ENCODE measurements at regions not wholly inside any gene's neighbourhood (a gene's known extent, or its start where the extent isn't known, plus 50 kb on each side); places are given as distances from the start of the nearest gene placed in this dataset.

DNA sequence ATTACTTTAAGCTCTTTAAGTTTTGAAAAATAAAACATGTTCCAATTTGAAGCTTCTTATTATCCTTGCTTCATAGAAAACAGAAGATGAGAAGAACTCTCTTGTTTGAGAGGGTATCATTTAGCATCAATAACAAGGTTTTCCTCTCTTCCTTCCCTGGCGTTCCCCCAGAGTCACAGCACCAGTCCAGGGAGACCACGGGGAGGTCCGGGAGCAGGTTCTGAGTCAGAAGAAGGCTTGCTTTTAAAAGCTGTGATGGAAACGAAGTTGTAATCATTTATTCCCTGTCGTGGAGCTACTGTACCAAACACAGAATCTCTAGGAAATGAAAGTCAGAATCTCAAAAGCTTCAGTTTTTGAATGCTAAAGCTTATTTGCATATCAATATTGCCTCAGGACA, 174.0 kb upstream of the LSM14A start (continued):
- TF ChIP-seq, protein P1, sequence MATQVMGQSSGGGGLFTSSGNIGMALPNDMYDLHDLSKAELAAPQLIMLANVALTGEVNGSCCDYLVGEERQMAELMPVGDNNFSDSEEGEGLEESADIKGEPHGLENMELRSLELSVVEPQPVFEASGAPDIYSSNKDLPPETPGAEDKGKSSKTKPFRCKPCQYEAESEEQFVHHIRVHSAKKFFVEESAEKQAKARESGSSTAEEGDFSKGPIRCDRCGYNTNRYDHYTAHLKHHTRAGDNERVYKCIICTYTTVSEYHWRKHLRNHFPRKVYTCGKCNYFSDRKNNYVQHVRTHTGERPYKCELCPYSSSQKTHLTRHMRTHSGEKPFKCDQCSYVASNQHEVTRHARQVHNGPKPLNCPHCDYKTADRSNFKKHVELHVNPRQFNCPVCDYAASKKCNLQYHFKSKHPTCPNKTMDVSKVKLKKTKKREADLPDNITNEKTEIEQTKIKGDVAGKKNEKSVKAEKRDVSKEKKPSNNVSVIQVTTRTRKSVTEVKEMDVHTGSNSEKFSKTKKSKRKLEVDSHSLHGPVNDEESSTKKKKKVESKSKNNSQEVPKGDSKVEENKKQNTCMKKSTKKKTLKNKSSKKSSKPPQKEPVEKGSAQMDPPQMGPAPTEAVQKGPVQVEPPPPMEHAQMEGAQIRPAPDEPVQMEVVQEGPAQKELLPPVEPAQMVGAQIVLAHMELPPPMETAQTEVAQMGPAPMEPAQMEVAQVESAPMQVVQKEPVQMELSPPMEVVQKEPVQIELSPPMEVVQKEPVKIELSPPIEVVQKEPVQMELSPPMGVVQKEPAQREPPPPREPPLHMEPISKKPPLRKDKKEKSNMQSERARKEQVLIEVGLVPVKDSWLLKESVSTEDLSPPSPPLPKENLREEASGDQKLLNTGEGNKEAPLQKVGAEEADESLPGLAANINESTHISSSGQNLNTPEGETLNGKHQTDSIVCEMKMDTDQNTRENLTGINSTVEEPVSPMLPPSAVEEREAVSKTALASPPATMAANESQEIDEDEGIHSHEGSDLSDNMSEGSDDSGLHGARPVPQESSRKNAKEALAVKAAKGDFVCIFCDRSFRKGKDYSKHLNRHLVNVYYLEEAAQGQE (IDR thresholded peaks at IDR 0.05; ENCODE audit: low read depth, low read length), result no peak
- TF ChIP-seq, protein P2, sequence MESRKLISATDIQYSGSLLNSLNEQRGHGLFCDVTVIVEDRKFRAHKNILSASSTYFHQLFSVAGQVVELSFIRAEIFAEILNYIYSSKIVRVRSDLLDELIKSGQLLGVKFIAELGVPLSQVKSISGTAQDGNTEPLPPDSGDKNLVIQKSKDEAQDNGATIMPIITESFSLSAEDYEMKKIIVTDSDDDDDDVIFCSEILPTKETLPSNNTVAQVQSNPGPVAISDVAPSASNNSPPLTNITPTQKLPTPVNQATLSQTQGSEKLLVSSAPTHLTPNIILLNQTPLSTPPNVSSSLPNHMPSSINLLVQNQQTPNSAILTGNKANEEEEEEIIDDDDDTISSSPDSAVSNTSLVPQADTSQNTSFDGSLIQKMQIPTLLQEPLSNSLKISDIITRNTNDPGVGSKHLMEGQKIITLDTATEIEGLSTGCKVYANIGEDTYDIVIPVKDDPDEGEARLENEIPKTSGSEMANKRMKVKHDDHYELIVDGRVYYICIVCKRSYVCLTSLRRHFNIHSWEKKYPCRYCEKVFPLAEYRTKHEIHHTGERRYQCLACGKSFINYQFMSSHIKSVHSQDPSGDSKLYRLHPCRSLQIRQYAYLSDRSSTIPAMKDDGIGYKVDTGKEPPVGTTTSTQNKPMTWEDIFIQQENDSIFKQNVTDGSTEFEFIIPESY (IDR thresholded peaks at IDR 0.05), result no peak
- TF ChIP-seq NR2C2 (IDR thresholded peaks at IDR 0.05; ENCODE audit: borderline replicate concordance, control insufficient read depth, insufficient read length, low read depth), result no peak

DNA sequence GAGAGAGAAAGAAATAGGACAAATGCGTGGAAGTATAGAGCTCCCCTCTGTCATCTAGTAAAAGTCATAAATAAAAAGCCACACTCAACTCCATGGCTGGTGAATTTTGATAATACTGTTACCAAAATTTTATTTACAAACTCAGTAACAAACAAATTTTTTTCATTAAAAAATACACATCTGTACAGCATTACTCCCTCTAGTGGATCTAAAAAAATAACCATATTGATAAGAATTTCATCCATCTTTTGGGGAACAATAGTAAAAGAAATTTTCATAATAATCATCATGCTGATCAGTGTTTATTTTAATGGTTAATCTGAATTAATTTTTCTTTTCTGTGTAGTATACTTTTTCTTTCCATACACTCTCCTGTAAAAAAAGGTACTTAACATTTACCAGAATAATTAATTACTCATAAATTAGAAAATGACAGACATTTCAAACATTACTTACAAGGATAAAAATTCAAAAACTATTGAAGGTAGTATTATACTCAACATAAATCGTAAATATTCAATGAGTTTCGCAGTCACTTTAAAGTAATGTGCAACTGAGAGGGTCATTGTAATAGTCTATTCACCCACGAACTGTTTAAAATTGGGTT, 173.5 kb upstream of the LSM14A start:
- in situ Hi-C loops (cut with MboI), result no loop called here

More for the DNA sequence above, 173.5 kb upstream of the LSM14A start:
- ChIA-PET SMC1A (ENCODE audit: uncharacterized antibody, unreplicated experiment) (no interaction called here), POLR2A (no interaction called here), RAD21 (ENCODE audit: unreplicated experiment) (no interaction called here), CTCF (interaction anchor here (1.0 to 1.5 kb wide), 2 partner anchors 11 to 221 kb away, joined by 3 to 7 read pairs; no protein-coding TSS in a partner anchor)
- intact Hi-C loops (cut with micrococcal nuclease; ENCODE audit: unreplicated experiment), result loop anchor here (5.0 kb wide), 1 partner anchor 222 kb away; no protein-coding TSS in a partner anchor
- ATAC-seq (no peak), FAIRE-seq (no peak), DNase-seq (ENCODE audit: low read depth, low spot score) (no peak)
- H3K79me2 ChIP-seq (ENCODE audit: control insufficient read depth, insufficient read depth, low read length), result no peaks in the 10 kb centered on the region
- no peak overlapping the region for H2AFZ ChIP-seq (ENCODE audit: control insufficient read depth, low read depth, low read length)
- no peak overlapping the region for H3K9ac ChIP-seq (ENCODE audit: control insufficient read depth, insufficient read depth, low read length)
- H3K27me3 ChIP-seq (replicated peaks in 1 of 2; ENCODE audit: control insufficient read depth in 2 of 2, insufficient read depth in 2 of 2, low read length in 1 of 2), result no peaks in the 10 kb centered on the region; a peak in 1 of 4 replicates
- H3K36me3 ChIP-seq (ENCODE audit: control insufficient read depth in 2 of 2, insufficient read depth in 2 of 2, low read length in 1 of 2), result no peaks in the 10 kb centered on the region
- H4K20me1 ChIP-seq (ENCODE audit: control insufficient read depth, insufficient read depth), result no peaks in the 10 kb centered on the region
- H3K9me3 ChIP-seq (replicated peaks; ENCODE audit: control insufficient read depth, insufficient read depth, low read length), result no peaks in the 10 kb centered on the region
- no peak overlapping the region for H3K4me2 ChIP-seq (ENCODE audit: control insufficient read depth, insufficient read depth)
- TF ChIP-seq, protein P3, sequence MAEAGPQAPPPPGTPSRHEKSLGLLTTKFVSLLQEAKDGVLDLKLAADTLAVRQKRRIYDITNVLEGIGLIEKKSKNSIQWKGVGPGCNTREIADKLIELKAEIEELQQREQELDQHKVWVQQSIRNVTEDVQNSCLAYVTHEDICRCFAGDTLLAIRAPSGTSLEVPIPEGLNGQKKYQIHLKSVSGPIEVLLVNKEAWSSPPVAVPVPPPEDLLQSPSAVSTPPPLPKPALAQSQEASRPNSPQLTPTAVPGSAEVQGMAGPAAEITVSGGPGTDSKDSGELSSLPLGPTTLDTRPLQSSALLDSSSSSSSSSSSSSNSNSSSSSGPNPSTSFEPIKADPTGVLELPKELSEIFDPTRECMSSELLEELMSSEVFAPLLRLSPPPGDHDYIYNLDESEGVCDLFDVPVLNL (IDR thresholded peaks at IDR 0.05; ENCODE audit: low read depth, low read length), result no peak
- H3K4me1 ChIP-seq (ENCODE audit: control insufficient read depth, insufficient read depth, low read length), result no peaks in the 10 kb centered on the region
- no peak overlapping the region for H3K27ac ChIP-seq (ENCODE audit: control insufficient read depth, insufficient read depth)
- no peak overlapping the region for H3K4me3 ChIP-seq
- BruUV-seq (replicated peaks), result no TSS peak
- WGBS (ENCODE audit: insufficient coverage, insufficient replicate concordance, low lambda C conversion rate, missing lambda C conversion rate), result 15% methylated on average over 4 of the region's 4 CpGs

Measured in GM12878 (cell line).